B cell (primary cell): ENCODE measurements at regions not wholly inside any gene's neighbourhood (a gene's known extent, or its start where the extent isn't known, plus 50 kb on each side); places are given as distances from the start of the nearest gene placed in this dataset.

Source experiments
- ATAC-seq: fragments of 200-7000 bp; cut with Tn5 transposase; one replicate; pipeline ENCODE4 v1.10.0; 2021; ENCODE audit warnings: low read depth, mild to moderate bottlenecking, moderate number of reproducible peaks, moderate library complexity
- CTCF ChIA-PET: fragments of 350-600 bp; sonication (Branson Sonifier 250); formaldehyde crosslinking; loops from one replicate; lab custom pipeline; 2021; ENCODE audit warnings: antibody characterized with exemption, inconsistent platforms; lab: Charles Lee
- POLR2A ChIA-PET: fragments of 350-600 bp; sonication (Branson Sonifier 250); formaldehyde crosslinking; loops from one replicate; lab custom pipeline; 2021; ENCODE audit warnings: antibody characterized with exemption; lab: Charles Lee
- DNase-seq: peaks from one replicate; pipeline ENCODE4 v3.0.0; 2013
- H2AFZ ChIP-seq: 2 replicates; pipeline ENCODE4 v1.6.1; 2012; ENCODE audit warnings: mild to moderate bottlenecking, low read depth, low read length; ENCODE audit not compliant: insufficient read depth, poor library complexity, severe bottlenecking
- H3K27ac ChIP-seq, 2 donors: 1 replicate in 1 of 2; 2 replicates in 1 of 2; pipeline ENCODE4 v1.5.1; 2012 to 2013; ENCODE audit warnings: low read length in 2 of 2, mild to moderate bottlenecking in 2 of 2, moderate library complexity in 1 of 2
- H3K27me3 ChIP-seq, 4 experiments: fragments of 200-600 bp in 1 of 4; sonication (generic) in 1 of 4; replicated peaks in 1 of 4; 1 replicate in 2 of 4; 2 replicates in 2 of 4; pipeline versions ENCODE4 v1.6.1 to v1.7.0; 2013 to 2016; ENCODE audit warnings: low read length in 3 of 4, mild to moderate bottlenecking in 2 of 4, mixed read lengths in 1 of 4, moderate library complexity in 1 of 4; ENCODE audit not compliant: insufficient read depth in 4 of 4, control insufficient read depth in 3 of 4; ENCODE audit errors: control extremely low read depth in 1 of 4
- H3K36me3 ChIP-seq, 2 experiments: replicated peaks in 1 of 2; 1 replicate in 1 of 2; 2 replicates in 1 of 2; pipeline versions ENCODE4 v1.6.1 to v1.7.1; 2013; ENCODE audit warnings: low read length in 1 of 2; ENCODE audit not compliant: insufficient read depth in 2 of 2, control insufficient read depth in 1 of 2; ENCODE audit errors: control extremely low read depth in 1 of 2, extremely low read depth in 1 of 2
- H3K4me1 ChIP-seq, 2 donors: fragments of 200-600 bp in 1 of 2; sonication (generic) in 1 of 2; 1 replicate in 1 of 2; 2 replicates in 1 of 2; pipeline versions ENCODE4 v1.5.1 to v1.6.1; 2013 to 2017; ENCODE audit warnings: low read length in 2 of 2; ENCODE audit not compliant: control insufficient read depth in 2 of 2, insufficient read depth in 2 of 2
- H3K4me2 ChIP-seq: replicated peaks from 2 replicates; pipeline ENCODE3; 2012; ENCODE audit warnings: mild to moderate bottlenecking, low read depth, low read length; ENCODE audit not compliant: poor library complexity, severe bottlenecking
- H3K4me3 ChIP-seq, 5 experiments: fragments of 200-600 bp in 1 of 5; sonication (generic) in 1 of 5; 1 replicate in 3 of 5; 2 replicates in 2 of 5; pipeline versions ENCODE4 v1.5.1 to v1.7.0; 2011 to 2016; ENCODE audit warnings: low read length in 4 of 5, mild to moderate bottlenecking in 4 of 5, low read depth in 2 of 5, control low read depth in 1 of 5, moderate library complexity in 1 of 5; ENCODE audit not compliant: insufficient read depth in 1 of 5; ENCODE audit errors: control extremely low read depth in 1 of 5, extremely low read depth in 1 of 5
- H3K79me2 ChIP-seq: fragments of 200-600 bp; sonication (generic); one replicate; pipeline ENCODE4 v1.6.0; 2016; ENCODE audit warnings: low read length; ENCODE audit not compliant: control insufficient read depth, insufficient read depth
- H3K9ac ChIP-seq: fragments of 200-600 bp; sonication (generic); 2 replicates; pipeline ENCODE4 v1.6.1; 2017; ENCODE audit warnings: mild to moderate bottlenecking, low read length, moderate library complexity
- H3K9me3 ChIP-seq, 3 donors: one replicate each; pipeline versions ENCODE4 v1.6.1 to v1.7.1; 2013; ENCODE audit warnings: low read length in 2 of 3; ENCODE audit not compliant: control insufficient read depth in 2 of 3, insufficient read depth in 1 of 3; ENCODE audit errors: control extremely low read depth in 1 of 3
- H4K20me1 ChIP-seq: 2 replicates; pipeline ENCODE4 v1.6.0; 2012; ENCODE audit warnings: mild to moderate bottlenecking, low read length; ENCODE audit not compliant: insufficient read depth, control insufficient read depth, poor library complexity, severe bottlenecking
- H3K27ac Mint-ChIP-seq: one replicate; pipeline ENCODE4 v1.8.0; 2021; ENCODE audit warnings: mixed read lengths
- H3K27me3 Mint-ChIP-seq: one replicate; pipeline ENCODE4 v1.8.0; 2021; ENCODE audit warnings: mixed read lengths
- H3K4me1 Mint-ChIP-seq: one replicate; pipeline ENCODE4 v1.8.0; 2021; ENCODE audit warnings: mixed read lengths
- H3K4me3 Mint-ChIP-seq: one replicate; pipeline ENCODE4 v1.8.0; 2021; ENCODE audit warnings: mixed read lengths
- H3K9me3 Mint-ChIP-seq: one replicate; pipeline ENCODE4 v1.8.0; 2022; ENCODE audit warnings: mixed read lengths; ENCODE audit not compliant: insufficient read depth
- EZH2 ChIP-seq: IDR thresholded peaks from 2 replicates; pipeline ENCODE4 v1.6.1; 2012; ENCODE audit warnings: borderline replicate concordance, low read depth, mild to moderate bottlenecking, moderate library complexity, low read length; ENCODE audit not compliant: insufficient read depth, poor library complexity, severe bottlenecking
- WGBS: methylation state at CpG from one replicate; pipeline ENCODE4 v1.1.5; 2013; ENCODE audit warnings: missing lambda C conversion rate; ENCODE audit not compliant: insufficient coverage; 5-methylcytosine and 5-hydroxymethylcytosine counted together
- intact Hi-C: fragments of 100-400 bp; cut with micrococcal nuclease; formaldehyde crosslinking; loops from one replicate; pipeline ENCODE4 v1.10.0; 2022
- TF ChIP-seq, protein P1 (sequence below): fragments of 200-600 bp; IDR thresholded peaks from one replicate; pipeline ENCODE4 v1.8.0; 2022; ENCODE audit warnings: antibody characterized with exemption, mild to moderate bottlenecking

DNA sequence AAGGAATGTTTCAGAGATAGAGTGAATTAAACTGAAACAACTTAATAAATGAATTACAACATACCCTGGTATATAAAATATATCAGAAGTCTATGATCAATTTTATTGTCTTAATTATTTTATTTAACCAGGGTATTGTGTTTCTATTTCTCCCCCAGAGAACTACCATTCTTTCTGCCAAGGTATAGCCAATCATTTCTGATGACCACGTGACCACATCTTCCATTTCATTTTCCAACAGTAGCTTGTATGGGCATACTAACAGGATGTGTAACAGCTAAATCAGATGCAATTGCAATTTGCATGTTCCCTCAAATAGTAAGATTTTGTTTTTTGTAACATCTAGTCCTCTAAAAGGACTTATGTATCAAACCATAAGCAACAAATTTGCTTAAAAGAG, 123.9 kb upstream of the COL1A2 start:
- no peak overlapping the region for H3K9ac ChIP-seq
- ChIA-PET CTCF (interaction anchor here (1.3 kb wide), 1 partner anchor 16 kb away, joined by 3 read pairs; no protein-coding TSS in a partner anchor), POLR2A (no interaction called here)
- no peak for ATAC-seq
- Mint-ChIP-seq H3K27ac (no peak overlapping the region), H3K4me3 (no peak overlapping the region), H3K4me1 (no peaks in the 10 kb centered on the region), H3K27me3 (peaks cover 16% of the 10 kb centered on the region), H3K9me3 (no peaks in the 10 kb centered on the region)
- no peaks in the 10 kb centered on the region for H4K20me1 ChIP-seq
- no peak overlapping the region for H3K27ac ChIP-seq
- TF ChIP-seq EZH2: no peak
- TF ChIP-seq, protein P1, sequence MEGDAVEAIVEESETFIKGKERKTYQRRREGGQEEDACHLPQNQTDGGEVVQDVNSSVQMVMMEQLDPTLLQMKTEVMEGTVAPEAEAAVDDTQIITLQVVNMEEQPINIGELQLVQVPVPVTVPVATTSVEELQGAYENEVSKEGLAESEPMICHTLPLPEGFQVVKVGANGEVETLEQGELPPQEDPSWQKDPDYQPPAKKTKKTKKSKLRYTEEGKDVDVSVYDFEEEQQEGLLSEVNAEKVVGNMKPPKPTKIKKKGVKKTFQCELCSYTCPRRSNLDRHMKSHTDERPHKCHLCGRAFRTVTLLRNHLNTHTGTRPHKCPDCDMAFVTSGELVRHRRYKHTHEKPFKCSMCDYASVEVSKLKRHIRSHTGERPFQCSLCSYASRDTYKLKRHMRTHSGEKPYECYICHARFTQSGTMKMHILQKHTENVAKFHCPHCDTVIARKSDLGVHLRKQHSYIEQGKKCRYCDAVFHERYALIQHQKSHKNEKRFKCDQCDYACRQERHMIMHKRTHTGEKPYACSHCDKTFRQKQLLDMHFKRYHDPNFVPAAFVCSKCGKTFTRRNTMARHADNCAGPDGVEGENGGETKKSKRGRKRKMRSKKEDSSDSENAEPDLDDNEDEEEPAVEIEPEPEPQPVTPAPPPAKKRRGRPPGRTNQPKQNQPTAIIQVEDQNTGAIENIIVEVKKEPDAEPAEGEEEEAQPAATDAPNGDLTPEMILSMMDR: no peak
- no CpG with 5 or more reads among the region's 1 CpG for WGBS
- intact Hi-C loops: loop anchor here (10.0 kb wide), 1 partner anchor 1026 kb away; no protein-coding TSS in a partner anchor
- no peaks in the 10 kb centered on the region for H3K79me2 ChIP-seq
- no peak overlapping the region for H2AFZ ChIP-seq
- H3K9me3 ChIP-seq: no peaks in the 10 kb centered on the region
- H3K4me3 ChIP-seq: no peak overlapping the region
- no peaks in the 10 kb centered on the region for H3K4me1 ChIP-seq
- no peak for DNase-seq
- no peaks in the 10 kb centered on the region for H3K36me3 ChIP-seq
- no peak overlapping the region for H3K4me2 ChIP-seq
- H3K27me3 ChIP-seq: no peaks in the 10 kb centered on the region

DNA sequence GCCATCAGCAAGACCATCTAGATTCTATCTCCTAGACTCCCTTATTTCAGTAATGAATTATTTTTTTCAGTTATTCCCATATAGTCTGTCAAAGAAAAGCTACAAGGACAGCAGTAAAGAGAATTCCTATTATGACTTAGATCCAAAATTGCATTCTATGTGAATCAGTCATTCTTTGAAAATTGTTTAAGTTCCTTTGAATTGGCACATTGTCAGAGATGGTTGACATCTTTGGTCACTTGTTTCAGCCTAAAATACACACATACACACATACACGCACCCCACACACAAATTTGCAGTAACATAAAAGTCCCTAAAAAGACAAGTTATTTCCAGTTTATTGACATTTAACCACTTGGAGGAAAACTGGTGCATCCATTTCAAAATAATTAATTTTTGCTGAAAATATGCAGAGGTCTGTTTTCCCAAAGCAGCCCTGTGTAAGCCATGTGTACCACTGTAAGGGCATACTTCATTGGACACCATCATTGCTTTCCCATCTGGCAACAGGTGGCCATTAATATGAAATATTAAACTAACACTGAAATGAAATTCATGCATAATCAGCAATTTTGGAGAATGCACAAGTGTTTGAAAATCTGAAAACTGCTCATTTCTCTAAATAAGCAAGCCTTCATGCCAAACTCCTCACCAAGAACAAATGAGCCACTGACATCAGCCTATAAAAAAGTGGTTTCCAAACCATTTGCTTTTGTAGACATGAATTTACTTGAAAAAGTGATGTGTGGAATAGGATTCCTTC, 121.7 kb upstream of the COL1A2 start:
- Mint-ChIP-seq H3K4me1 (no peaks in the 10 kb centered on the region), H3K9me3 (no peaks in the 10 kb centered on the region), H3K27me3 (peaks cover 12% of the 10 kb centered on the region), H3K27ac (no peak overlapping the region), H3K4me3 (no peak overlapping the region)
- no peaks in the 10 kb centered on the region for H3K9me3 ChIP-seq
- no peak overlapping the region for H3K4me3 ChIP-seq
- ChIA-PET CTCF (interaction anchor here (3.5 kb wide), 1 partner anchor 370 kb away, joined by 19 read pairs; no protein-coding TSS in a partner anchor), POLR2A (no interaction called here)
- H4K20me1 ChIP-seq: no peaks in the 10 kb centered on the region
- WGBS: 100% methylated on average over 1 of the region's 1 CpG
- no peak overlapping the region for H3K4me2 ChIP-seq
- no peak overlapping the region for H2AFZ ChIP-seq
- no peaks in the 10 kb centered on the region for H3K4me1 ChIP-seq
- H3K36me3 ChIP-seq: no peaks in the 10 kb centered on the region
- no peaks in the 10 kb centered on the region for H3K79me2 ChIP-seq
- H3K27ac ChIP-seq: no peak overlapping the region
- DNase-seq (no peak), ATAC-seq (no peak)
- no peaks in the 10 kb centered on the region for H3K27me3 ChIP-seq
- intact Hi-C loops: loop anchor here (10.0 kb wide), 1 partner anchor 1028 kb away; no protein-coding TSS in a partner anchor
- TF ChIP-seq EZH2: no peak
- TF ChIP-seq, protein P1: no peak
- H3K9ac ChIP-seq: no peak overlapping the region
